ENCODE measurements at regions not wholly inside any gene's neighbourhood (a gene's known extent, or its start where the extent isn't known, plus 50 kb on each side); places are given as distances from the start of the nearest gene placed in this dataset.

DNA sequence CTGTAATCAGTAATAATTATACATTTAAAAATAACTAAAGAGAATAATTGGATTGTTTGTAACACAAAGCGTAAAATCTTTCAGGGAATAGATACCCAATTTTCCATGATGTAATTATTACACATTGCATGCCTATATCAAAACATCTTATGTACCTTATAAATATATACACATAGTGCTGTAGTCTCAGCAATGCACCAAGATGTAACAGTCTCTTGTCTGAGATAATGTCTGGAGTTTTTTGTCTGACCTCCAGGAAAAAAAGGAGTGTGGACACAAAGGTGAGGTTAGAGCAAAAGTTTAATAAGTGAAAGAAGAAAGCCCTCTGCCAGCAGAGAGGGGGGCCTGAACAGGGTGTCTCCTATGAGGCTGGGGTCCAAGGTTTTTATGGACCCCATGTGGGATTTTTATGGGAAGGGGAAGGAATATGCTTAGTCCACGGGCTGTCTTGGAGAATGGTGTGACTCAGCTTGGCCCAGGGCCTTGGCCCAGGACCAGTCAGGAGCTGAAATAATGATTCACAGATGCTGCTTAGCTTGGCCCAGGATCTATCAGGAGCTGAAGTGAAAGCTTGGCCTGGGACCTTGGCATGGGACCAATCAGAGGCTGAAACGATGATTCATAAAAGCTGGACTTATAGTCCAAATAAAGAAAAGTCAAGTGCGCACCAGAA, 545.0 kb downstream of the ZPLD1 start:
- H3K9me3 ChIP-seq, result no peaks in the 10 kb centered on the region
- TF ChIP-seq, protein P1, sequence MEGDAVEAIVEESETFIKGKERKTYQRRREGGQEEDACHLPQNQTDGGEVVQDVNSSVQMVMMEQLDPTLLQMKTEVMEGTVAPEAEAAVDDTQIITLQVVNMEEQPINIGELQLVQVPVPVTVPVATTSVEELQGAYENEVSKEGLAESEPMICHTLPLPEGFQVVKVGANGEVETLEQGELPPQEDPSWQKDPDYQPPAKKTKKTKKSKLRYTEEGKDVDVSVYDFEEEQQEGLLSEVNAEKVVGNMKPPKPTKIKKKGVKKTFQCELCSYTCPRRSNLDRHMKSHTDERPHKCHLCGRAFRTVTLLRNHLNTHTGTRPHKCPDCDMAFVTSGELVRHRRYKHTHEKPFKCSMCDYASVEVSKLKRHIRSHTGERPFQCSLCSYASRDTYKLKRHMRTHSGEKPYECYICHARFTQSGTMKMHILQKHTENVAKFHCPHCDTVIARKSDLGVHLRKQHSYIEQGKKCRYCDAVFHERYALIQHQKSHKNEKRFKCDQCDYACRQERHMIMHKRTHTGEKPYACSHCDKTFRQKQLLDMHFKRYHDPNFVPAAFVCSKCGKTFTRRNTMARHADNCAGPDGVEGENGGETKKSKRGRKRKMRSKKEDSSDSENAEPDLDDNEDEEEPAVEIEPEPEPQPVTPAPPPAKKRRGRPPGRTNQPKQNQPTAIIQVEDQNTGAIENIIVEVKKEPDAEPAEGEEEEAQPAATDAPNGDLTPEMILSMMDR (IDR thresholded peaks at IDR 0.05), result no peak
- no peaks in the 10 kb centered on the region for H3K4me1 ChIP-seq (ENCODE audit: low read depth)
- H3K4me3 ChIP-seq, result no peak overlapping the region
- ATAC-seq (peak; percentile 46), DNase-seq (peak; percentile 27 to 40 (median 29))
- intact Hi-C loops (cut with DNase I, micrococcal nuclease), result no loop called here
- H3K36me3 ChIP-seq (ENCODE audit: low read depth), result no peaks in the 10 kb centered on the region

DNA sequence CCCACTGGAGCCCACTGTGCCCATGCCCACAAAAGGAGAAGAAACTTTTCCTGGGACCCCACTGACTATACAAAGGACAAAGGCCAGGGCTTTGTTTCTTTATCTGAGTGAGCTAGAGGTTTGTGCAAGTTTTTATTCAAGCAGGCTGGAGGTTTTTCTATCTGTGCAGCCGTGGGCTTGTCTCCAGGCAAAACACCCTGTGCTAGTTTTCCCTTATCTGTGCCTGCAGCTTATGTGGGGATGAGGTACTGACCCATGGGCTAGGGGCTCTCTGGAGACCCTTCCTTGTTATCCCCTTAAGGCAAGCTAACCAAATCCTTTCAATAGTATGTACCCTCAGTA, 545.5 kb downstream of the ZPLD1 start:
- TF ChIP-seq, protein P1 (IDR thresholded peaks at IDR 0.05), result no peak
- Histone ChIP-seq H3K4me1 (ENCODE audit: low read depth) (no peaks in the 10 kb centered on the region), H3K36me3 (ENCODE audit: low read depth) (no peaks in the 10 kb centered on the region), H3K4me3 (no peak overlapping the region), H3K9me3 (no peaks in the 10 kb centered on the region)
- intact Hi-C loops (cut with DNase I, micrococcal nuclease), result no loop called here
- DNase-seq, result no peak
- ATAC-seq, result no peak

DNA sequence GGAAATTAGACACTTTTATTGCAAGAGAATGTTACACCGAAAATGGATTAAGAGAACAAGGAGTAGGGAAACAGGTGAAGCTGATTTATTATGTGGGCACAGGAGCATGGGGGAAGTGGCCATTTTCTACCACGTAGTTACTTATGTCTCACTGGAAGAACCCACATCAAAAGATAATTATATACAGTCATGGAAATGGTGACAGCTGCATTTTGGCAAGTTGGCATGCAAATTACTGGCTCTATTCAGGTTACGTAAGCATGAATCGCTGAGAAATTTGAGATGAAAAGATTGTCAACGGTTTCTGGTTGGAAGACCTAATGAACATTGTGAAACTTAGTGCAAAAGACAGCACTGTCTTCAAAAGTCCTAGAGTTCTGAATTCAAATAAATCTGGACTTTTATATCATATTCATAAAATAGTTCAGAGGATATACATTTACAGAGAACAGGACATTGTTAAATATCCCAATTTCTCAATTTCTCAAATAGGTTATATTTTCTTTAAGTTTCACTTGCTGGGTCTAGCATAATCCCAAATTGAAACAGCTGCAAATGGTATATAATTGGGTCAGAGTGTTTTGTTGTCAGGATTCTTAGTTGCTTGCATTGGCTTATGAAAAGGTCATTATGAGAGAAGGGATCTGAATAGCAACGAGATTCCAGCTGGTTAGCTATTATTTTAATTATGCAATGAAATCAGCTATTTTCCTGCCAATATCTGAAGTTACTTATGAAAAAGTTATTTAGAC, 567.8 kb downstream of the ZPLD1 start:
- ATAC-seq (no peak), DNase-seq (no peak)
- H3K4me3 ChIP-seq, result no peak overlapping the region
- no peaks in the 10 kb centered on the region for H3K36me3 ChIP-seq (ENCODE audit: low read depth)
- TF ChIP-seq, protein P1 (IDR thresholded peaks at IDR 0.05), result no peak
- intact Hi-C loops (cut with DNase I, micrococcal nuclease), result no loop called here
- H3K9me3 ChIP-seq, result no peaks in the 10 kb centered on the region
- H3K4me1 ChIP-seq (ENCODE audit: low read depth), result no peaks in the 10 kb centered on the region

DNA sequence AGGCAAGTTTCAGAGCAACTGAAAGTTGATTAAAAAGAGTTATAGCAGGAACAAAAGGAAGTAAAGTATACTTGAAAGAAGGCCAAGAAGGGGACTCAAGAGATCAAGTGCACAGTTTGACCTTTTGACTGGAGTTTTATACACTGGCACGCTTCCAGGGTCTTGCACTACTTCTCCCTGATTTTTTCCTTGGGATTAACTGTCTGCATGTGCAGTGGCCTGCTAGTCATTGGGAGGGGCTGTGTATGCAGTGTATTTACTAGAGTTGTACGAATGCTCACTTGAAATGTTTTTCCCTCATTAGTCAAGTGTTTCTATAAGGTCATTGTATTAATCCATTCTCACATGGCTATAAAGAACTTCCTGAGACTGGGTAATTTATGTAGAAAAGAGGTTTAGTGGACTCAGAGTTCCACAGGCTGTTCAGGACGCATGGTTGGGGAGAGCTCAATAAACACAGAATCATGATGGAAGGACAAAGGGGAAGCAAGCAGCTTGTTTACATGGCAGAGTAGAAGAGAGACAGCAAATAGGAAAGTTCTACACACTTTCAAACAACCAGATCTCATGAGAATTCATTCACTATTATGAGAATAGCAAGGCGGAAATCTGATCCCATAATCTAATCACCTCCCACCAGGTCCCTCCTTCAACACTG, 571.8 kb downstream of the ZPLD1 start:
- ATAC-seq, result no peak
- H3K4me3 ChIP-seq, result no peak overlapping the region

DNA sequence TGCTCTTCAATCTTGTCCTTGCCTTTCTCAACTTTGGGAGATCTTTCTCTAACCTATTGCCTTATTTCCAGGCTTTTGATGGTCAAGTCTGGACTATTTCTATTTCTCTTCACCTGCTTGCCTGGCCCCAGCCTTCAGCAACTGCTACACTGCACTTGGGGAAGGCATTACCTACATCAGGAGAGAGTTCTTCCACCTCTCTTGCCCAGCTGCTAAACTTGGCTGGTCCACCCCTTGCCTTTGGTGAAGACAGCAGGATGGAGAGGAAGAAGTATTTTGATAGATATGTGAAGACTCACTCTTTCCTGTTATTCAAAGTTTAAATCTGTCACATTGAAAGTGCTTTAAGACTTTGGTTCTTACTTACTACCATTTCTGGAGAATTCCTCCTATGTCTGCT, 574.8 kb downstream of the ZPLD1 start:
- intact Hi-C loops (cut with DNase I, micrococcal nuclease), result no loop called here
- TF ChIP-seq, protein P1 (IDR thresholded peaks at IDR 0.05), result no peak
- DNase-seq (no peak), ATAC-seq (no peak)
- H3K4me1 ChIP-seq (ENCODE audit: low read depth), result no peaks in the 10 kb centered on the region
- H3K36me3 ChIP-seq (ENCODE audit: low read depth), result no peaks in the 10 kb centered on the region
- no peak overlapping the region for H3K4me3 ChIP-seq
- no peaks in the 10 kb centered on the region for H3K9me3 ChIP-seq

More for the DNA sequence above, 571.8 kb downstream of the ZPLD1 start:
- Histone ChIP-seq H3K4me1 (ENCODE audit: low read depth) (no peaks in the 10 kb centered on the region), H3K36me3 (ENCODE audit: low read depth) (no peaks in the 10 kb centered on the region), H3K9me3 (no peaks in the 10 kb centered on the region)
- DNase-seq, result no peak
- TF ChIP-seq, protein P1 (IDR thresholded peaks at IDR 0.05), result no peak
- intact Hi-C loops (cut with DNase I, micrococcal nuclease), result no loop called here
